Astrocyte (in vitro differentiated cells and primary cell): ENCODE measurements at regions not wholly inside any gene's neighbourhood (a gene's known extent, or its start where the extent isn't known, plus 50 kb on each side); places are given as distances from the start of the nearest gene placed in this dataset.
"Not testable (repeated sequence)": the region's sequence is repeated elsewhere in the genome, so short reads cannot be mapped to it uniquely, and the experiment has no call there.

Source experiments
- DNase-seq: peaks from one replicate; pipeline ENCODE4 v3.0.0-alpha.2; 2010; ENCODE audit warnings: low read depth
- FAIRE-seq: peaks from 2 replicates; lab custom pipeline; 2011; peaks lifted over from hg19 to GRCh38; lab: Jason Lieb, UNC
- H2AFZ ChIP-seq: 2 replicates; pipeline ENCODE4 v1.6.0; 2012; ENCODE audit warnings: low read depth, low read length, inconsistent platforms
- H3K27ac ChIP-seq: 2 replicates; pipeline ENCODE4 v1.5.1; 2011; ENCODE audit warnings: low read depth, low read length, inconsistent platforms
- H3K27me3 ChIP-seq: 2 replicates; pipeline ENCODE4 v1.6.0; 2011; ENCODE audit warnings: low read length, inconsistent platforms; ENCODE audit not compliant: insufficient read depth
- H3K36me3 ChIP-seq: 2 replicates; pipeline ENCODE4 v1.5.1; 2011; ENCODE audit warnings: low read length, inconsistent platforms; ENCODE audit not compliant: insufficient read depth
- H3K4me1 ChIP-seq: 2 replicates; pipeline ENCODE4 v1.5.1; 2011; ENCODE audit warnings: low read length, inconsistent platforms; ENCODE audit not compliant: insufficient read depth
- H3K4me2 ChIP-seq: 2 replicates; pipeline ENCODE4 v1.6.0; 2012; ENCODE audit warnings: low read length, inconsistent platforms
- H3K4me3 ChIP-seq: 2 replicates; pipeline ENCODE4 v1.5.1; 2011; ENCODE audit warnings: low read depth, mild to moderate bottlenecking, low read length, inconsistent platforms; ENCODE audit not compliant: insufficient read depth
- H3K79me2 ChIP-seq: 2 replicates; pipeline ENCODE4 v1.6.0; 2012; ENCODE audit warnings: mild to moderate bottlenecking, low read length, inconsistent platforms; ENCODE audit not compliant: insufficient read depth
- H3K9ac ChIP-seq: 2 replicates; pipeline ENCODE4 v1.6.0; 2012; ENCODE audit warnings: mild to moderate bottlenecking, low read length, inconsistent platforms
- H3K9me3 ChIP-seq: 2 replicates; pipeline ENCODE4 v1.5.1; 2012; ENCODE audit warnings: low read depth, mild to moderate bottlenecking, low read length, inconsistent platforms; ENCODE audit not compliant: insufficient read depth
- H4K20me1 ChIP-seq: 2 replicates; pipeline ENCODE4 v1.6.0; 2012; ENCODE audit warnings: low read length, inconsistent platforms; ENCODE audit not compliant: insufficient read depth
- H3K27ac Mint-ChIP-seq: one replicate; pipeline ENCODE4 v1.8.0; 2021; ENCODE audit warnings: mild to moderate bottlenecking, mixed read lengths; ENCODE audit not compliant: unreplicated experiment
- H3K27me3 Mint-ChIP-seq: one replicate; pipeline ENCODE4 v1.8.0; 2021; ENCODE audit warnings: low read depth, mixed read lengths; ENCODE audit not compliant: unreplicated experiment
- H3K36me3 Mint-ChIP-seq: one replicate; pipeline ENCODE4 v1.8.0; 2021; ENCODE audit warnings: low read depth, mixed read lengths; ENCODE audit not compliant: unreplicated experiment
- H3K4me1 Mint-ChIP-seq: one replicate; pipeline ENCODE4 v1.8.0; 2021; ENCODE audit warnings: low read depth, mixed read lengths; ENCODE audit not compliant: unreplicated experiment
- H3K4me3 Mint-ChIP-seq: one replicate; pipeline ENCODE4 v1.8.0; 2021; ENCODE audit warnings: mild to moderate bottlenecking, moderate library complexity, mixed read lengths; ENCODE audit not compliant: unreplicated experiment
- H3K9me3 Mint-ChIP-seq: one replicate; pipeline ENCODE4 v1.8.0; 2021; ENCODE audit warnings: mild to moderate bottlenecking, mixed read lengths; ENCODE audit not compliant: unreplicated experiment
- EZH2 ChIP-seq: IDR thresholded peaks from 2 replicates; pipeline ENCODE4 v1.6.1; 2012; ENCODE audit warnings: mild to moderate bottlenecking, low read length, inconsistent platforms; ENCODE audit not compliant: insufficient read depth
- TF ChIP-seq, protein P1 (sequence below): IDR thresholded peaks from 2 replicates; pipeline ENCODE4 v1.5.1; 2011; ENCODE audit warnings: low read depth, mild to moderate bottlenecking, inconsistent platforms, low read length, moderate library complexity; ENCODE audit not compliant: insufficient read depth

DNA sequence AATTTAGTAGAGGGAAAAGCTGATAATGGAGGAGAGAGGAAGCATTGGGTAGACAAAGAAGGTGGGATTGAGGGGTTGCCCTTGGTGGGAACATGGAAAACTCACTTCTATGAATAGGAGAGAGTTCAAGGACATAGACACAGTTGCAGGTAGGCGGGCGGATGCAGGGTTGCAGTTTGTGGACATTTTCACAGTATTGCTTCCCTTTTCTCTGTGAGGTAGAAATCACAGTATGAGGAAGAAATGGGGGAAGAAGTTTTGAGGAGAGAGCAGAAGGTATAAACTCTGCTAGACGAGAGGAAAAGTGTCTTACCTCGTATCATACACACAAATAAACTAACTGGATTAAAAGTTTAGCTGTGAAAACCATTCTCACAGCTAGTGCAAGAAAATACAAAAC, 200.7 kb upstream of the ECI2 start:
- H3K4me1 ChIP-seq: no peaks in the 10 kb centered on the region
- FAIRE-seq: no peak
- no peaks in the 10 kb centered on the region for H3K36me3 Mint-ChIP-seq
- no peaks in the 10 kb centered on the region for H3K79me2 ChIP-seq
- H2AFZ ChIP-seq: no peak overlapping the region
- no peak for DNase-seq
- H4K20me1 ChIP-seq: no peaks in the 10 kb centered on the region
- no peak for TF ChIP-seq EZH2
- TF ChIP-seq, protein P1, sequence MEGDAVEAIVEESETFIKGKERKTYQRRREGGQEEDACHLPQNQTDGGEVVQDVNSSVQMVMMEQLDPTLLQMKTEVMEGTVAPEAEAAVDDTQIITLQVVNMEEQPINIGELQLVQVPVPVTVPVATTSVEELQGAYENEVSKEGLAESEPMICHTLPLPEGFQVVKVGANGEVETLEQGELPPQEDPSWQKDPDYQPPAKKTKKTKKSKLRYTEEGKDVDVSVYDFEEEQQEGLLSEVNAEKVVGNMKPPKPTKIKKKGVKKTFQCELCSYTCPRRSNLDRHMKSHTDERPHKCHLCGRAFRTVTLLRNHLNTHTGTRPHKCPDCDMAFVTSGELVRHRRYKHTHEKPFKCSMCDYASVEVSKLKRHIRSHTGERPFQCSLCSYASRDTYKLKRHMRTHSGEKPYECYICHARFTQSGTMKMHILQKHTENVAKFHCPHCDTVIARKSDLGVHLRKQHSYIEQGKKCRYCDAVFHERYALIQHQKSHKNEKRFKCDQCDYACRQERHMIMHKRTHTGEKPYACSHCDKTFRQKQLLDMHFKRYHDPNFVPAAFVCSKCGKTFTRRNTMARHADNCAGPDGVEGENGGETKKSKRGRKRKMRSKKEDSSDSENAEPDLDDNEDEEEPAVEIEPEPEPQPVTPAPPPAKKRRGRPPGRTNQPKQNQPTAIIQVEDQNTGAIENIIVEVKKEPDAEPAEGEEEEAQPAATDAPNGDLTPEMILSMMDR: no peak
- no peaks in the 10 kb centered on the region for H3K27me3 ChIP-seq
- no peak overlapping the region for H3K4me2 ChIP-seq
- H3K9ac ChIP-seq: no peak overlapping the region
- no peaks in the 10 kb centered on the region for H3K9me3 ChIP-seq
- H3K9me3 Mint-ChIP-seq: peaks cover 10% of the 10 kb centered on the region
- no peaks in the 10 kb centered on the region for H3K27me3 Mint-ChIP-seq
- H3K27ac Mint-ChIP-seq: no peak overlapping the region
- H3K27ac ChIP-seq: no peak overlapping the region
- no peak overlapping the region for H3K4me3 ChIP-seq
- no peaks in the 10 kb centered on the region for H3K4me1 Mint-ChIP-seq
- H3K4me3 Mint-ChIP-seq: no peak overlapping the region
- no peaks in the 10 kb centered on the region for H3K36me3 ChIP-seq

DNA sequence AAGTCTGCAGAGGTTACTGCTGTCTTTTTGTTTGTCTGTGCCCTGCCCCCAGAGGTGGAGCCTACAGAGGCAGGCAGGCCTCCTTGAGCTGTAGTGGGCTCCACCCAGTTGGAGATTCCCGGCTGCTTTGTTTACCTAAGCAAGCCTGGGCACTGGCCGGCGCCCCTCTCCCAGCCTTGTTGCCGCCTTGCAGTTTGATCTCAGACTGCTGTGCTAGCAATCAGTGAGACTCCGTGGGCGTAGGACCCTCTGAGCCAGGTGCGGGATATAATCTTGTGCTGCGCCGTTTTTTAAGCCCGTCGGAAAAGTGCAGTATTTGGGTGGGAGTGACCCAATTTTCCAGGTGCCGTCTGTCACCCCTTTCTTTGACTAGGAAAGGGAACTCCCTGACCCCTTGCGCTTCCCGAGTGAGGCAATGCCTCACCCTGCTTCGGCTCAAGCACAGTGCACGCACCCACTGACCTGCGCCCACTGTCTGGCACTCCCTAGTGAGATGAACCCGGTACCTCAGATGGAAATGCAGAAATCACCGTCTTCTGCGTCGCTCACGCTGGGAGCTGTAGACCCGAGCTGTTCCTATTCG, 198.9 kb upstream of the ECI2 start:
- DNase-seq, H3K27ac Mint-ChIP-seq: not testable (repeated sequence)

DNA sequence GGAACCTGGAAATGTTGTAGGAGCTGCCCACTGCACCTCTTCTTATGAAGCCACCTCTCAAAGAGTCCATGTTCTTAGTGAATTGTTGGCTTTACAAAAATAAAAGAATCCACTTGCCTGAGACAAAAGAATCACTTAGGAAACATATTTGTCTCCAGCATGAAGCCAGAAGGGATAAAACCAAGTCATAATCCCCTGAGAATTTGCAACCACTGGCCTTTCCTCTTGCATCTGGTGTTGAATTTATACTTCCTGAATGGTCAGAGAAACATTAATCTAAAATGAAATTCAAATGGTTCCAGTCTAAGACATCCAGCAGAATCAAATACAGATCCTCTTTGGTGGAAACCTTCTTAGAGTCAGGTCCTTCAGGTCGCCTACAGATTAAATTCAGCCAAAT, 192.5 kb upstream of the ECI2 start:
- H3K36me3 ChIP-seq: no peaks in the 10 kb centered on the region
- no peak for FAIRE-seq
- no peaks in the 10 kb centered on the region for H3K27me3 Mint-ChIP-seq
- no peaks in the 10 kb centered on the region for H4K20me1 ChIP-seq
- H3K4me2 ChIP-seq: no peak overlapping the region
- no peaks in the 10 kb centered on the region for H3K36me3 Mint-ChIP-seq
- H3K79me2 ChIP-seq: no peaks in the 10 kb centered on the region
- no peak overlapping the region for H3K27ac ChIP-seq
- no peak overlapping the region for H2AFZ ChIP-seq
- H3K4me3 ChIP-seq: no peak overlapping the region
- no peak overlapping the region for H3K9ac ChIP-seq
- no peak for DNase-seq
- no peaks in the 10 kb centered on the region for H3K27me3 ChIP-seq
- no peak overlapping the region for H3K4me3 Mint-ChIP-seq
- H3K4me1 ChIP-seq: no peaks in the 10 kb centered on the region
- peaks cover 7% of the 10 kb centered on the region for H3K4me1 Mint-ChIP-seq
- TF ChIP-seq, protein P1: no peak
- TF ChIP-seq EZH2: no peak
- no peaks in the 10 kb centered on the region for H3K9me3 ChIP-seq
- H3K9me3 Mint-ChIP-seq: peaks cover 2% of the 10 kb centered on the region
- H3K27ac Mint-ChIP-seq: no peak overlapping the region

More for the DNA sequence above, 198.9 kb upstream of the ECI2 start:
- not testable (repeated sequence) for H3K36me3 ChIP-seq, H3K27ac ChIP-seq, H3K9me3 Mint-ChIP-seq, H2AFZ ChIP-seq, H3K4me3 Mint-ChIP-seq, H3K4me2 ChIP-seq, H3K4me3 ChIP-seq, FAIRE-seq, H3K27me3 ChIP-seq, H3K27me3 Mint-ChIP-seq, H3K4me1 ChIP-seq, H3K9ac ChIP-seq, H3K4me1 Mint-ChIP-seq, H3K9me3 ChIP-seq, H4K20me1 ChIP-seq, H3K36me3 Mint-ChIP-seq, H3K79me2 ChIP-seq
